ENCODE measurements at regions not wholly inside any gene's neighbourhood (a gene's known extent, or its start where the extent isn't known, plus 50 kb on each side); places are given as distances from the start of the nearest gene placed in this dataset.
A peak's percentile ranks its signal among the peaks of the same experiment; 100 is the strongest.

DNA sequence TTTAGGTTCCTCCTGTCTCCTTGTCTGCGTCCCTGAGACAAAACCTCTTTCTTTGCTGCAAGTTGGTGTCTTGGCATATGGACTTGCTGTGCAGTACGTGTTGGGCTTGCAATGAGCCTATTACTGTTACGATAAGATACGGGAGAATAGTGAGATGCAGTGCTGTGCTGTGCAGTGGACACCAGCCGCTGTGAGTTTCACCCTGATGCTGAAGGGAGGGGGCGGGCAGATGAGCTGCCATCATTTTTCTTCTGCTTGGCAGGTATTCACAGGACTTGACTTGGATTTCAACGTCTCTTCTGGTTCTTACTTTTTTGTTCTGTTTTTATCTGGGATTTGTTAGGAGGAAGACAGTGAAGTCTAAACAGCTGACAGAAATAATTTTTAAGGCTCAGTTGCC is 257.1 kb upstream of the PITRM1 start:
- H3K4me3 ChIP-seq (replicated peaks; ENCODE audit: low read depth, low read length), result no peak overlapping the region
- no peak for DNase-seq (ENCODE audit: extremely low read depth, low read depth)
- TF ChIP-seq, protein P1, sequence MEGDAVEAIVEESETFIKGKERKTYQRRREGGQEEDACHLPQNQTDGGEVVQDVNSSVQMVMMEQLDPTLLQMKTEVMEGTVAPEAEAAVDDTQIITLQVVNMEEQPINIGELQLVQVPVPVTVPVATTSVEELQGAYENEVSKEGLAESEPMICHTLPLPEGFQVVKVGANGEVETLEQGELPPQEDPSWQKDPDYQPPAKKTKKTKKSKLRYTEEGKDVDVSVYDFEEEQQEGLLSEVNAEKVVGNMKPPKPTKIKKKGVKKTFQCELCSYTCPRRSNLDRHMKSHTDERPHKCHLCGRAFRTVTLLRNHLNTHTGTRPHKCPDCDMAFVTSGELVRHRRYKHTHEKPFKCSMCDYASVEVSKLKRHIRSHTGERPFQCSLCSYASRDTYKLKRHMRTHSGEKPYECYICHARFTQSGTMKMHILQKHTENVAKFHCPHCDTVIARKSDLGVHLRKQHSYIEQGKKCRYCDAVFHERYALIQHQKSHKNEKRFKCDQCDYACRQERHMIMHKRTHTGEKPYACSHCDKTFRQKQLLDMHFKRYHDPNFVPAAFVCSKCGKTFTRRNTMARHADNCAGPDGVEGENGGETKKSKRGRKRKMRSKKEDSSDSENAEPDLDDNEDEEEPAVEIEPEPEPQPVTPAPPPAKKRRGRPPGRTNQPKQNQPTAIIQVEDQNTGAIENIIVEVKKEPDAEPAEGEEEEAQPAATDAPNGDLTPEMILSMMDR (IDR thresholded peaks at IDR 0.05; ENCODE audit: low read depth, low read length, missing control alignments), result no peak

DNA sequence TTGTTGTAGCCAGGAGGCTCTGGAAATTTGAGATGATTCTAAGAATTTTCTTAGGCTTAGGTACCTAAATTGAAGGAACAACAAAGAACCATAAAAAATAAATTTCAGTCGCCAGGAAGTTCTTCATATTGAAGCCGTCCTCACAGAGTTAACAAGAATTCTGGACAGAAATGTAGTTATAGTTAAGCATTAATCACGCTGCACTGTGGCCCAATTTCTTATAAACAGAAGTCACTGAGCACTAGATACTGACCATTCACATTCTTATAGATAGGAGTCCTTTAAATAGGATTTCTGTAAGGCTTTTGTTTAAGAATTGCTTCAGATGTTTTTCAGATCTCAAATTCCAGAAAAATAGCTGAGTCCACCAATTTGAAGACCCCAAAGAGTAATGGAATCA is 256.2 kb upstream of the PITRM1 start:
- DNase-seq (ENCODE audit: extremely low read depth, low read depth), result no peak

DNA sequence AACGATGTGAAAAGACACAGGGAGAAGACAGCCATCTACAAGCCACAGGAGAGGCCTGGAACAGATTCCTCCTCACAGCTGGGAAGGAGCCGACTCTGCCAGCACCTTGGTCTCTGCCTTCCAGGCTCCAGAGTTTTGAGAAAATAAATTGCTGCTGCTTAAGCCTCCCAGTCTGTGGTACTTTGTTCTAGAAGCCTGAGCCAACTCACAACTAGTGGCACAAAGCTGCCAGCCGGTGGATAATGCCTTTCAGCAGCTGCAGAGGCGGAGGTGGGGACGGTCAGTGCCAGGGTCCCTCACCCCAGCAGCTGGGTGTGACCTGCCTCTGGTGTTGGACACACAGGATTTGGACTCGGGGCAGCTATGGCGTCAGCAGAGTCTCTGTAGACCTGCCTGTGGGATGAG is 255.4 kb upstream of the PITRM1 start:
- no peak overlapping the region for H3K4me3 ChIP-seq (replicated peaks; ENCODE audit: low read depth, low read length)
- TF ChIP-seq, protein P1 (IDR thresholded peaks at IDR 0.05; ENCODE audit: low read depth, low read length, missing control alignments), result no peak

More for the DNA sequence above, 256.2 kb upstream of the PITRM1 start:
- no peak overlapping the region for H3K4me3 ChIP-seq (replicated peaks; ENCODE audit: low read depth, low read length)
- TF ChIP-seq, protein P1 (IDR thresholded peaks at IDR 0.05; ENCODE audit: low read depth, low read length, missing control alignments), result no peak

DNA sequence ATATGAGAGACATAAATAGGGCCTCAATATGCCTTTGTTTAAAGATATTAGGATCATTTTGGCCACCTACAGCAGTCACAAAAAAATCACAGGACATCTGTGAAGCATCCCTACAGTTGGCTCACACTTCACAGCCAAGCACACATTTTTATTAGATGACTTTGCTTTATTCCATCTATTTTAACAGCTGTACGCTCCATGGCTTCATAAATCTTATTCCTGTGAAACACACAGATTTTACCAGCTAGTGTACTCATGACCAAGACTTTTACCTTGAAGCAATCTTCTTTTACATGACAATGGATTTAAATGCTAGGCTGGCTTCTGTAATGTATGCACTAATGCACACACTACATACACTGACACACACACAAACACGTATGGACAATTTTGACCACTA is 254.8 kb upstream of the PITRM1 start:
- TF ChIP-seq, protein P1 (IDR thresholded peaks at IDR 0.05; ENCODE audit: low read depth, low read length, missing control alignments), result no peak
- no peak for DNase-seq (ENCODE audit: extremely low read depth, low read depth)
- no peak overlapping the region for H3K4me3 ChIP-seq (replicated peaks; ENCODE audit: low read depth, low read length)

More for the DNA sequence above, 255.4 kb upstream of the PITRM1 start:
- DNase-seq (ENCODE audit: extremely low read depth, low read depth), result no peak

DNA sequence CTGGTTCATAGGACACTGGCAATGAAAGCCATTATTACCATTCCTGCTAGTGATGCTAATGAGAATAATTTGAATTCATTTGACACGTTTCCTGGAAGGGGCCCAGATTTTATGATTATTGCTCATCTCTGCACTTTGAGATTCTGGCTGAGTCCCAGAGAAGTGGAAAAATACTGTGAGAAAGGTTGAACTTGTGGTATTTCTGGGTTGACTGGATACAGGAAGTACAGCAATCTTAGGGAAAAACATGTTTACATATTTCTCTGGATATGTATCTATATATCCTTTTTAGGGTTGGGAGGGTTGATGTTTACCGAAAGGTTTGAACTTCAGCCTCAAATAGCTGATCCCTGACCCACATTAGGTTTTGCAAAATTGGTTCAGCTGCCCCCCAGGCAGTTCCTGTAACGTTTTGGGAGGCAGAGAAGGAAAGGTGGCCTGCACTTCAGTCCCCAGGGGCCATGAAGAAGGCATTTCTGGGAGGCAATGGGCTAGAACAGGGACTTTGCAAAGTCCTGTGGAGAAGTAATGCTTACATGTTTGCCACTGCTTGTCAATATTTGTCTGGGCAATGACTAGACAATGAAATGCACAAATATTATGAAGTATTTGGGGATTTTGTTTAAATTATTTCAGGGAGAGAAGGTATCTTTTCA is 253.7 kb upstream of the PITRM1 start:
- DNase-seq (ENCODE audit: extremely low read depth, low read depth), result peak; percentile 55
- TF ChIP-seq, protein P1 (IDR thresholded peaks at IDR 0.05; ENCODE audit: low read depth, low read length, missing control alignments), result no peak
- H3K4me3 ChIP-seq (replicated peaks; ENCODE audit: low read depth, low read length), result no peak overlapping the region

DNA sequence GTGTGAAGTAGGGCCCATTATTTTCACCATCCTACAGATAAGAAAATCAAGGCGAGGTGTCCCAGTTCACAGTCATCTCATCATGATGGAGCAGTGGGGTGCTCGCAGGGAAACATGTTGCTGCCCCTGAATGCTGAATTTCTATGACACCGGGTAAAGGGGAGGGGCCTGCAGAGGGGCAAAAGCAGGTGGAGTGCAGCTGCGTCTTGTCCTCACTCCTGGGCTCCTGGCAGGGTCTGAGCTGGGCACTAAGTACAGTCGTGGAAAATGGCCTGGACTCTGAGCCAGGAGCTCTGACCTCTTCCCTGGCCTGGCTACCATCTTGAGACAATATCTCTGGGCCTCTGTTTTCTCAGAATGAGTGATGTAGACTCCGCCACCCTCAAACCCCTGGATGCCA is 253.1 kb upstream of the PITRM1 start:
- DNase-seq (ENCODE audit: extremely low read depth, low read depth), result no peak
- TF ChIP-seq, protein P1 (IDR thresholded peaks at IDR 0.05; ENCODE audit: low read depth, low read length, missing control alignments), result no peak

DNA sequence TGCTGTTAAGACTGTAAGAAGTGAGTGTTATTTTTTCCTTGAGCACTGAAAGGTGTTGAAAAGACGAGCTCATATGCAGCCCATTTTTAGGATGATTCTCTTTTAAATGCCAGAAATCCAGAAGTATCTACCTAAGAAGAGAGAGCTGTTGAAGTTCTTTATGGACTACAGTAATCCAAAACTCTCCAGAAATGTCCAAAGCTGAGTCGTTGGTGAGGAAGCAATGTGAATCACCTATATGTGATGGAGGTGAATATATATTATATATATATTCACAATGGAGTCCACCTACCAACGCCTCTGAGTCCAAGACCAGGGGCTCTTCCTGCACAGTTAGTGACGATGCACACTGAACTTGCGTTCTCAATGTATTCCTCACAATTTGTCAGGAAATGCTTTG is 252.7 kb upstream of the PITRM1 start:
- TF ChIP-seq, protein P1 (IDR thresholded peaks at IDR 0.05; ENCODE audit: low read depth, low read length, missing control alignments), result no peak
- no peak overlapping the region for H3K4me3 ChIP-seq (replicated peaks; ENCODE audit: low read depth, low read length)
- no peak for DNase-seq (ENCODE audit: extremely low read depth, low read depth)

More for the DNA sequence above, 253.1 kb upstream of the PITRM1 start:
- no peak overlapping the region for H3K4me3 ChIP-seq (replicated peaks; ENCODE audit: low read depth, low read length)
